IPS-18a (cell line): ENCODE measurements at regions not wholly inside any gene's neighbourhood (a gene's known extent, or its start where the extent isn't known, plus 50 kb on each side); places are given as distances from the start of the nearest gene placed in this dataset.

Experiments used
- H3K27ac ChIP-seq: one replicate; pipeline ENCODE4 v1.5.1; 2013; ENCODE audit warnings: low read length
- H3K27me3 ChIP-seq: one replicate; pipeline ENCODE4 v1.6.1; 2013; ENCODE audit warnings: mild to moderate bottlenecking, low read length; ENCODE audit not compliant: control insufficient read depth, insufficient read depth
- H3K36me3 ChIP-seq: one replicate; pipeline ENCODE4 v1.6.1; 2013; ENCODE audit warnings: low read depth, low read length; ENCODE audit not compliant: control insufficient read depth
- H3K4me1 ChIP-seq: one replicate; pipeline ENCODE4 v1.6.1; 2013; ENCODE audit warnings: low read depth, low read length; ENCODE audit not compliant: control insufficient read depth
- H3K4me3 ChIP-seq: one replicate; pipeline ENCODE4 v1.5.1; 2013; ENCODE audit warnings: low read length
- H3K9ac ChIP-seq: one replicate; pipeline ENCODE4 v1.6.1; 2013; ENCODE audit warnings: mild to moderate bottlenecking, low read length, moderate library complexity
- H3K9me3 ChIP-seq: one replicate; pipeline ENCODE4 v1.6.1; 2013; ENCODE audit warnings: low read depth, low read length; ENCODE audit not compliant: control insufficient read depth

DNA sequence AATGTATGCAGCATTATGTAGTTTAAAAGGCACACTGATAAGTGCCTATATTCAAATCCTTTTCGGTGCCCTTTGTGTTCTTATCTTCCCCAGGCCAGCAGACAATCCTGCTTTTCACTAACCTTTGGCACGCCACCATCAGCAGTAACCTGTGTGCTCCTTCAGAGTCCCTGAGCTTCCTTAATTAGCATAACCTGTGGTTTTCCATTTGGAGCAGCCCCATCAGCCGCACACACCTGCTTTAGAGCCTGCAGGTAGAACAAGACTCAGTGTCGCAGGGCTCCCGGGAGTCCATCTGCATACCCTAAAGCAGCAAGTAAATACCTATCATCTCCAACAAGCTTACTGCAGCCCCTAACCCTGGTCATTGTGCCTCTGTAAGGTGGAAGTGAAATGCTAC is 755.1 kb downstream of the ROBO2 start:
- H3K36me3 ChIP-seq = no peaks in the 10 kb centered on the region
- no peaks in the 10 kb centered on the region for H3K9me3 ChIP-seq
- peaks cover 16% of the 10 kb centered on the region for H3K4me1 ChIP-seq
- H3K4me3 ChIP-seq = no peak overlapping the region
- no peak overlapping the region for H3K9ac ChIP-seq
- H3K27me3 ChIP-seq = no peaks in the 10 kb centered on the region
- no peak overlapping the region for H3K27ac ChIP-seq

DNA sequence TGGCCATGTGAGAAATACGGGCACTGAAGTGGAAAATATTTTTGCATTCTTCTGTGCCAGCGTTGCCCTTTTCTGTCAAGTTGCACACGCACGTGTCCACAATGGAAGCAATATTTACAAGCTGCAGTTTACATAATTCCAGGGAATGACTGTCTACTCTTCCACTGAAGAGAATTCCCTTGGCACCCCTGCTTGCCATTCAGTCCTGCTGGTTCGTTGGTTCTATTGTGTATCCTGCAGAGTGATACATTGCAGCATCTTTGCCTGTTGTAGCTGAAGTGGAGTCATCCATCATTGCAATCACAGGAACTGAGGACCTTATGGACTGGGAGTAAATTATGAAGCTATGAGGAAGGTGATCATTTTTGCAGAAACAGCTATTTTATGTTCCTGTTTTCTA is 759.4 kb downstream of the ROBO2 start:
- H3K4me3 ChIP-seq = no peak overlapping the region
- no peaks in the 10 kb centered on the region for H3K9me3 ChIP-seq
- H3K27ac ChIP-seq = no peak overlapping the region
- no peaks in the 10 kb centered on the region for H3K27me3 ChIP-seq
- no peak overlapping the region for H3K9ac ChIP-seq
- peaks cover 11% of the 10 kb centered on the region for H3K4me1 ChIP-seq
- no peaks in the 10 kb centered on the region for H3K36me3 ChIP-seq

DNA sequence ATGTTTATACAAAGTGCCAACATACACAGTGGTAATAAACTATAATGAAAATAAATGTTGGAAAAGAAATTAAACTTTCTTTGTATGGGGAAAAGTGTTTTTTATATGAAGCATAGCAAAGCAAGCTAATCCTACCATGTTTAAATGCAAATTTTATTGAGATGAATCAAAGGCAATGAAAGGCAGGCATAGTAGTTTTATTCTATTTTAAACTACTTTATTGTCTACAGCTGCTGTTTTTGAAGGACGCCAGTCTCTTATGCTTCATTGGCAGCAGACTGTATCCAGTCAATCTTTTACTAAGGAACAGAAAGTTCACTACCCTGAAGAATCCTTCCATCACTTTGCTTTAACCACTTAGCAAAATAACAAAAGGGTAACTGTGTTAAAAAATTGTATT is 761.0 kb downstream of the ROBO2 start:
- H3K36me3 ChIP-seq = no peaks in the 10 kb centered on the region
- H3K27me3 ChIP-seq = no peaks in the 10 kb centered on the region
- no peak overlapping the region for H3K9ac ChIP-seq
- H3K4me1 ChIP-seq = peaks cover under 1% of the 10 kb centered on the region
- H3K27ac ChIP-seq = no peak overlapping the region
- no peaks in the 10 kb centered on the region for H3K9me3 ChIP-seq
- no peak overlapping the region for H3K4me3 ChIP-seq

DNA sequence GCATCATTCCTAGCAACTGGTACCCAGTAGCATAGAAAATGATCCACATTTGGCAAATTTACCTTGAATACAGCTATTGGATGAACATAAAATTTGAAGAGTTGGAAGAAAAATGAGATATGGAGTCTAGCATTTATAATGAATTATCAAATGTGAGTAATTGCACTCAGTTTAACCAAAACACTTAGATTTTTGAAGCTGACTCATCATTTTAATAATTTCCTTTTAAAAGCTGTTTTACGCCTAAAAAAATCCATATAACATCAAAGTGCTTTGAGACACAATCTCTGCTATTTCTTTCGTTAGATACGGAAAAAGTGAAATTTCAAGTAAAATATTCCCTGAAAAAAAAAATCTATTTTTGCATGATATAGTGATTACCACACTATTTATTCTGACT is 767.4 kb downstream of the ROBO2 start:
- Histone ChIP-seq H3K9me3 (no peaks in the 10 kb centered on the region), H3K4me3 (no peak overlapping the region)

DNA sequence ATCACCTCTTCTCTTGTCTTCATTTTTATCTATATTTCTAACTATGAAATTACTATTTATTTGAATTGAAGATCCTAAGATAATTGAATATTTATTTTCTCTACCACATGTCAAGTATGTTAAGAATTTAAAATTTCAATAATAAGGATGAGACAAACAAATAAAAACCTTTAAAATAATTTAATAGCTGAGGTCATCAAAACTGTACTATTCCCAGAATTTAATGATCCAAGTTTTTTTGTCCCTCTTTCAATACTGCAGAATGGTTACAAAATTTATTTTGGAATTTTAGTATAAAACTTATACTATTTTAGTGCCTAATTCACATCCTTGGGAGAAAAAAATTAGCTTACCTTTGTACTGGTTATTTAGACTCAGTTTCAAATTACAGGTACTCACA is 774.9 kb downstream of the ROBO2 start:
- Histone ChIP-seq H3K4me1 (no peaks in the 10 kb centered on the region), H3K9me3 (no peaks in the 10 kb centered on the region), H3K36me3 (no peaks in the 10 kb centered on the region), H3K9ac (no peak overlapping the region), H3K27ac (no peak overlapping the region), H3K27me3 (no peaks in the 10 kb centered on the region), H3K4me3 (no peak overlapping the region)

More for the DNA sequence above, 767.4 kb downstream of the ROBO2 start:
- Histone ChIP-seq H3K27me3 (no peaks in the 10 kb centered on the region), H3K27ac (no peak overlapping the region), H3K4me1 (no peaks in the 10 kb centered on the region), H3K9ac (no peak overlapping the region), H3K36me3 (no peaks in the 10 kb centered on the region)

DNA sequence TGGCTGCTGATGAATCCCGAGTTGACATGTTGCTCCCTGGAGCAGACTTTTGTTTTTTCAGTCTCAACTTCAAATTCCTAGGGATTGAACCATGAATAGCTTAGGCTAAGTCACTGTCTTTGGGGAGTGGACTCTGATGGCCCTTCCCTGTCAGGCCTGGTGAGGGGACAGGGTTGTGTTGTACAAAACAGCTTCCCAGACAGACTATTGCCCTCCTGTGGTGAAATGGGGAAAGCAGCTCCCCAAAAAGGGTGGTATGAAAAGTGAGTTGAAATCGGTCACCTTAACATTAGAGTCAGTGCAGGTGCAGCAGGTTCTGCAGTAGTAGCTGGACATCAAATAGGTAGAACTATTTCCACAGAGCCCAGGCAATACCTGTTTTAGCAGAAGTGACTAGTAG is 775.6 kb downstream of the ROBO2 start:
- Histone ChIP-seq H3K4me3 (no peak overlapping the region), H3K9me3 (no peaks in the 10 kb centered on the region), H3K9ac (no peak overlapping the region), H3K27ac (no peak overlapping the region), H3K4me1 (no peaks in the 10 kb centered on the region), H3K27me3 (no peaks in the 10 kb centered on the region), H3K36me3 (no peaks in the 10 kb centered on the region)

DNA sequence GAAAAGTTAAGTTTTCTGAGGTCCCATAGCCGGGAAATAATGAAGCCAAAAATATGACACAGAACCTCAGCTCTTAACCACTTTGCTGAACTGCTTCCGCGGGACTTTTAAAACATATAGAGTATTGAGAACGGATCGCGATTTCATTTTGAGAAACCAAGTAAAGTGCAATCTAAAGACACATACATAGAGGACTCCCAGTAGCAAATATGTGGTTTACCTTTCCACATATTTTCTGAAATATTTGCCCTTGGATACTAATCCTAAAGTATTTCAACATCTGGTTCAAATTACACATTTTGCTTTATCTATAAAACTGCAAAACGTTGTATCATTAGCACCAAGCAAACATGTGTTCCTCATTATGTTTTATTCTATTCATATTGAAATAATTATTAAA is 776.5 kb downstream of the ROBO2 start:
- Histone ChIP-seq H3K4me1 (no peaks in the 10 kb centered on the region), H3K36me3 (no peaks in the 10 kb centered on the region), H3K27me3 (no peaks in the 10 kb centered on the region), H3K9ac (no peak overlapping the region), H3K4me3 (no peak overlapping the region), H3K27ac (no peak overlapping the region), H3K9me3 (no peaks in the 10 kb centered on the region)

DNA sequence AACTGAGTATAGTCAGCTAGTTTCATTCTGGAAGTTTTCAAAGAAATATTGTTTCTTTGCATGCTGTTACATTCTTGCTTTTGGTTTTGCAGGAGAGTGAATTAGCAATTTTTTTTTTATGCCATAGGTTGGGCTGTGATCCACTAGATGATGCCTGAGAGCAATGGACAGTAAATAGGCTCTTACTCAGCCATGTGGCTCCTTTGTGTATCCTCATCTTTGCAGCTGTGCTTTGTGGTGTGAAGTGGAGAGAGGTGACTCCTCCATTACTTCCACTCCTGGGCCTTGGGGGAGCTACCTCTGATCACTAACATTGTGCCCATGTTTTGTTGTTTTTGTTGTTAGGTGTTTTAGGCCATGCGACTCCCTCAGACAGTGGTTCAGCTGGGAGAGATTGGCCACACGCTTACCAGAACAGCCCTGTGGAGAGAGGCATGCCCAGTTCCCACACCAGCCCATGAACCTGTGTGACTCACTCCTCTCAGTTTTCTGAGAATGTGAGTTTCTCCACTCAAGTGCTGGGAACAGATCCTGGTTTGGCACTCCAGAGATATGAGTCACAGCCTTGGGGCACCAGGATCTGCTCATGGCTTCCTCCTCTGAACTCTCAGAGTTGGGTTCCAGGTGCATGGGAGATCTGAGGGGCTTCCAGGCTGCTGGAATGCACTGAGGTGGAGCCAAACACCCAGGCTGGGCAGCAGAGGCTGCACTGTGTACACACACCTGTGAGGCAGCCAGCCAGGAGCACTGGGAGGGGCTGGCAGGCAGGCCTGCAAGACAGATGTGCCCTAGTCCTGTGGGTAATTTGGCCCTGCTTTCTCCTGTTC is 785.3 kb downstream of the ROBO2 start:
- Histone ChIP-seq H3K4me1 (no peaks in the 10 kb centered on the region), H3K9me3 (no peaks in the 10 kb centered on the region), H3K27me3 (no peaks in the 10 kb centered on the region), H3K27ac (no peak overlapping the region), H3K4me3 (no peak overlapping the region), H3K36me3 (no peaks in the 10 kb centered on the region), H3K9ac (no peak overlapping the region)

DNA sequence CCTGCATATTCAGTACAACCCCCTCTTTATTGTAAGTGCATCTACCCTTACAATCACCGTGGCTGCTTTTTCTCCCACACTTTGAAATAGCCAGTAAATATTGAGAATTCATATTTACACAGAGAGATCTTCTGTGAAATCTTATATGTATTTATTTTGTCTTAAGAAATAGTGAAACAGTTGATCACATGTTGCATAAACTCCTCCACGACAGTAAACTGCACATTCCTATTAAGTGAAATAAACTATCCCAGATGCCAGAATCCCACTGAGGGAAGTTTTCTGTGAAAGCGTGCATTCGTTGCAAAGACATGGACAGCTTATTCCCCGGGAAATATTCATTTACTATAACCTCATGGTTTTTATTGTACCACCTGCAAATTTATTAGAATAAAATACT is 796.0 kb downstream of the ROBO2 start:
- Histone ChIP-seq H3K9ac (no peak overlapping the region), H3K4me1 (peaks cover 5% of the 10 kb centered on the region), H3K36me3 (no peaks in the 10 kb centered on the region), H3K27ac (no peak overlapping the region), H3K4me3 (no peak overlapping the region), H3K9me3 (no peaks in the 10 kb centered on the region), H3K27me3 (no peaks in the 10 kb centered on the region)

DNA sequence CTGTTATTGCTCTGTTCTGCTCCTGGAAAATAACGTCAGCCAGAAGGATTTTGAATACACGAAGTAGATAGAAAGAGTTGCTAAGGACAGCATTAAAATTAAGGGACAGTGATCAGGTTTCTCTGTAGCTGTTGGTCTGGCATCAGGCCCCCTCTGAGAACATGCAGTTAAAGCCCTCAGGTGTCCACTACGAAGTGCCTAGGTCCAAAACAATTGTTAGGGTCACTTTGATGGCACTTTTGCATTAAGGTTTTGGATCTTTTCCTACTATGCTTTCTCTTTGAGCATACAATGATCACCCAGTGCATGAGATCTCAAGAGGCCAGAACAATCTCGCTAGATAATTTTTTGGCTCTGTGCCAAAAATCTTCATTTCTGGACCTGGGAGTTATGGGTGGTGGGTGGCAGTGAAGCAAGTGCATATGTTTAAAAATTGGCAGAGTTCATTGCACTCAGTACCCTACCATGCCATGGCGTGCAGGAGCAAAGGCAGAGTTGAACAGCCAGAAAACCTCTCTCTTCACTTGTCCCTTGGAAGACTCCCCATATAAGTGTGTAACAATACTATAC is 797.6 kb downstream of the ROBO2 start:
- H3K27me3 ChIP-seq = no peaks in the 10 kb centered on the region
- no peaks in the 10 kb centered on the region for H3K36me3 ChIP-seq
- H3K4me3 ChIP-seq = no peak overlapping the region
- no peak overlapping the region for H3K27ac ChIP-seq
- no peaks in the 10 kb centered on the region for H3K9me3 ChIP-seq
- H3K4me1 ChIP-seq = peaks cover 5% of the 10 kb centered on the region
- no peak overlapping the region for H3K9ac ChIP-seq

DNA sequence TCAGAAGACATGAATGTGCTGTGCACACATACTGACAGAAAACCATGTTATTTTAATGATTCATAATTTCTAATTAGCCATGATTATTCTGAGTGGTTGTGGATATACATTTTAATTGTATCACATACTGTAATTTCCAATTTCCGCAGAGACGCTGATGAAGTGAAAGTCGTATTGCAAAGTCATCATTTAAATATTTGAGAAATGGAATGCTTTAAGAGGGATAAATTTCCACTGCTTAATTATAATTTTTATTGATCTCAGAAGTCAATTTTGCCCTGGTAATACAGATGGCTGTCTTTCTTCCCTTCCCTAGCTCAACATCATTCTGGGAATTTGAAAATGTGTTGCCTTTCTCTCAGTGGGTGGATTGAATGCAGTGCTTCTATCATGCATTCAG is 819.3 kb downstream of the ROBO2 start:
- Histone ChIP-seq H3K27ac (no peak overlapping the region), H3K36me3 (no peaks in the 10 kb centered on the region), H3K9me3 (no peaks in the 10 kb centered on the region), H3K4me3 (no peak overlapping the region), H3K27me3 (no peaks in the 10 kb centered on the region), H3K9ac (no peak overlapping the region), H3K4me1 (no peaks in the 10 kb centered on the region)

DNA sequence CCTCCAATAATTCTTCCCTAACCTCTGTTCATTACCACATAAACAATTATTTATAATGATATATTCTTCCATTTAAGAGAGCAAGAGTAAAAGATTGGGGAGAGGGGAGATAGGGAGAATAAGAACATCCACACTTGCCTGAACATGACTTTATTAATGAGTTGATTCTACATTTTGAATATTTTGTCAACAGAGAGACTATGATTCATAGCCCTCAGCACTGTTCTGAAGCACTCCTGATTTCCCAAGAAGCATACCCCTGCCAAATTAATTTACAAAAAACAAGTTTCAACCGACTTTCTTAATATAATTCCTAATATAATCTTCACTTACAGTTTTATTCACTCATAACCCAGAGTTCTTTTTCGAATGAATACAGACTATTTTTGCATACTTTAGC is 828.8 kb downstream of the ROBO2 start:
- no peaks in the 10 kb centered on the region for H3K27me3 ChIP-seq
- H3K4me1 ChIP-seq = no peaks in the 10 kb centered on the region
- H3K27ac ChIP-seq = no peak overlapping the region
- no peak overlapping the region for H3K4me3 ChIP-seq
- H3K36me3 ChIP-seq = no peaks in the 10 kb centered on the region
- H3K9me3 ChIP-seq = no peaks in the 10 kb centered on the region
- no peak overlapping the region for H3K9ac ChIP-seq
